HS-5 (cell line): ENCODE measurements at regions not wholly inside any gene's neighbourhood (a gene's known extent, or its start where the extent isn't known, plus 50 kb on each side); places are given as distances from the start of the nearest gene placed in this dataset.
"Not testable (repeated sequence)": the region's sequence is repeated elsewhere in the genome, so short reads cannot be mapped to it uniquely, and the experiment has no call there.

ENCODE experiments used
- DNase-seq: peaks from one replicate; pipeline ENCODE4 v3.0.0-alpha.2; 2012; ENCODE audit warnings: low read depth

GRCh38 chr11:96447208-96448110, 57.6 kb downstream of the JRKL start:
- DNase-seq = no peak

- DNase-seq = no peak
These were observed 58.4 kb downstream of the JRKL start for GRCh38 chr11:96448225-96448624.

- DNase-seq = no peak
These were observed 66.3 kb downstream of the JRKL start for GRCh38 chr11:96456111-96456510.

- DNase-seq = no peak
These were observed 69.9 kb downstream of the JRKL start for GRCh38 chr11:96459751-96460150.

GRCh38 chr11:96461871-96462270, 72.1 kb downstream of the JRKL start:
- DNase-seq = no peak

- peak; percentile 78 for DNase-seq
These were observed 75.0 kb downstream of the JRKL start for GRCh38 chr11:96464700-96465307.

- no peak for DNase-seq
These were observed 75.7 kb downstream of the JRKL start for GRCh38 chr11:96465512-96465911.

- DNase-seq = no peak
These were observed 76.8 kb downstream of the JRKL start for GRCh38 chr11:96466607-96467006.

- DNase-seq = no peak
These were observed 80.0 kb downstream of the JRKL start for GRCh38 chr11:96469776-96470175.

GRCh38 chr11:96470521-96470920, 80.7 kb downstream of the JRKL start:
- no peak for DNase-seq

- no peak for DNase-seq
These were observed 82.3 kb downstream of the JRKL start for GRCh38 chr11:96472085-96472484.

- no peak for DNase-seq
These were observed 84.5 kb downstream of the JRKL start for GRCh38 chr11:96474263-96474662.

- no peak for DNase-seq
These were observed 91.4 kb downstream of the JRKL start for GRCh38 chr11:96481204-96481603.

GRCh38 chr11:96481771-96482170, 92.0 kb downstream of the JRKL start:
- no peak for DNase-seq

- no peak for DNase-seq
These were observed 92.4 kb downstream of the JRKL start for GRCh38 chr11:96482193-96482592.

GRCh38 chr11:96483374-96483955, 93.7 kb downstream of the JRKL start:
- no peak for DNase-seq

GRCh38 chr11:96484361-96484760, 94.5 kb downstream of the JRKL start:
- DNase-seq = no peak

- DNase-seq = no peak
These were observed 97.2 kb downstream of the JRKL start for GRCh38 chr11:96486890-96487611.

- DNase-seq = not testable (repeated sequence)
These were observed 99.1 kb downstream of the JRKL start for GRCh38 chr11:96488911-96489310.

GRCh38 chr11:96500440-96500839, 110.6 kb downstream of the JRKL start:
- no peak for DNase-seq

GRCh38 chr11:96506041-96506440, 116.2 kb downstream of the JRKL start:
- no peak for DNase-seq

GRCh38 chr11:96506953-96507354, 117.1 kb downstream of the JRKL start:
- DNase-seq = no peak

- no peak for DNase-seq
These were observed 119.0 kb downstream of the JRKL start for GRCh38 chr11:96508861-96509260.
